ENCODE measurements at regions not wholly inside any gene's neighbourhood (a gene's known extent, or its start where the extent isn't known, plus 50 kb on each side); places are given as distances from the start of the nearest gene placed in this dataset.

DNA sequence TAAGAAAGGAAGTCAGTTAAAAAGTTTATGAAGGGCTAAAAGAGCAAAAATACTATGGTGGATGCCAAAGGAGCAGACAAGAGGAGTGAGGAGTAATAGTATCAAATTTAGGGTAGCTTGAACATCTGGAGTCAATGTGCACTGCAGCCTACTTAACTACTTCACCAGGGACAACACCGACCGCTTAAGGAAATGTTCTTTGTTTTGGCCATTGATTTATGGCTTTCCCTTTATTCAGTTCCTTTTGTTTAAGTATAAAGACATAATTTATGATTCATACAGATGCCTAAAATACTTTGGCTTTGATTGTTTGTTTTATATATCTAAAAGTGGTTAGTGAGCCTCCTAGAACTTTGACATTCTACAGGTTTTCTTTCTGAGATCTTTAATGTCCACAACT is 276.3 kb upstream of the PRR20A start:
- H3K4ac ChIP-seq (replicated peaks; ENCODE audit: insufficient read length, low read depth, low read length) = no peak overlapping the region
- no peak overlapping the region for H3K23ac ChIP-seq (ENCODE audit: insufficient read length)
- H2AK5ac ChIP-seq (ENCODE audit: low read depth, low read length) = no peak overlapping the region
- no peaks in the 10 kb centered on the region for H3K27me3 ChIP-seq (replicated peaks in 1 of 4; ENCODE audit: control insufficient read depth in 3 of 4, extremely low read depth in 1 of 4, insufficient read depth in 3 of 4, low read length in 3 of 4)
- H2BK120ac ChIP-seq (replicated peaks; ENCODE audit: low read depth, low read length) = no peak overlapping the region
- no peaks in the 10 kb centered on the region for H4K20me1 ChIP-seq (replicated peaks in 1 of 2; ENCODE audit: control insufficient read depth in 1 of 2, insufficient read depth in 2 of 2, low read length in 2 of 2)
- 100% methylated on average over 2 of the region's 2 CpGs; no CpG with 5 or more reads in 1 of the 2 experiments for WGBS, 2 experiments (ENCODE audit: extremely low coverage in 1 of 2, insufficient coverage in 1 of 2, insufficient read length in 1 of 2, insufficient replicate concordance in 2 of 2, low coverage in 1 of 2, low lambda C conversion rate in 2 of 2, missing lambda C conversion rate in 1 of 2)
- no peak for DNase-seq (ENCODE audit: low read depth in 1 of 2, low spot score in 2 of 2)
- no peaks in the 10 kb centered on the region for H3K9me3 ChIP-seq (ENCODE audit: insufficient read depth in 2 of 2, low read depth in 1 of 2, low read length in 1 of 2)
- no peak overlapping the region for H2BK15ac ChIP-seq (ENCODE audit: low read length)
- FAIRE-seq = no peak
- H3K27ac ChIP-seq (ENCODE audit: low read depth, low read length) = no peak overlapping the region
- H3K4me2 ChIP-seq (ENCODE audit: insufficient read depth in 1 of 2, low read depth in 2 of 2, low read length in 2 of 2) = no peak overlapping the region
- no peak overlapping the region for H3K14ac ChIP-seq (ENCODE audit: insufficient read length)
- no peaks in the 10 kb centered on the region for H3K79me1 ChIP-seq (ENCODE audit: low read depth, low read length)
- H4K5ac ChIP-seq (ENCODE audit: insufficient read length, low read depth, low read length) = no peak overlapping the region
- no peak overlapping the region for H3K4me3 ChIP-seq (ENCODE audit: extremely low read depth in 1 of 4, insufficient read depth in 2 of 4, low read depth in 3 of 4, low read length in 4 of 4)
- no peak overlapping the region for H3K9ac ChIP-seq (replicated peaks in 1 of 4; ENCODE audit: extremely low read depth in 1 of 4, low read depth in 3 of 4, low read length in 3 of 4)
- H2BK5ac ChIP-seq (ENCODE audit: low read depth, low read length) = no peak overlapping the region
- H3K79me2 ChIP-seq (ENCODE audit: control insufficient read depth in 1 of 2, insufficient read depth in 2 of 2, low read length in 2 of 2) = no peaks in the 10 kb centered on the region
- H2AFZ ChIP-seq (ENCODE audit: low read length) = no peak overlapping the region
- peaks cover 0 to 2% (median 0%) of the 10 kb centered on the region in 4 experiments; a peak in 1 of 7 replicates for H3K4me1 ChIP-seq (replicated peaks in 1 of 4; ENCODE audit: control insufficient read depth in 3 of 4, insufficient read depth in 4 of 4, low read length in 3 of 4)
- no peak overlapping the region for H2BK20ac ChIP-seq (ENCODE audit: low read length)
- CTCF ChIA-PET (ENCODE audit: partially characterized antibody) = no interaction called here
- POLR2A ChIA-PET (ENCODE audit: partially characterized antibody) = no interaction called here
- H2BK12ac ChIP-seq (ENCODE audit: low read depth, low read length) = no peak overlapping the region
- H3K36me3 ChIP-seq (ENCODE audit: control insufficient read depth in 2 of 4, insufficient read depth in 4 of 4, low read length in 3 of 4) = no peaks in the 10 kb centered on the region
- H3K23me2 ChIP-seq (ENCODE audit: low read depth, low read length) = no peaks in the 10 kb centered on the region
- no peak overlapping the region for H4K91ac ChIP-seq (replicated peaks; ENCODE audit: insufficient read length, low read length)
- H4K8ac ChIP-seq (ENCODE audit: extremely low read depth, insufficient read depth, low read length) = no peak overlapping the region
- H3K56ac ChIP-seq (replicated peaks; ENCODE audit: insufficient read length, low read depth, low read length) = no peak overlapping the region
- H3K18ac ChIP-seq (ENCODE audit: extremely low read depth, low read length) = no peak overlapping the region
- TF ChIP-seq SP4 (IDR thresholded peaks at IDR 0.05; ENCODE audit: low read length) = no peak
- TF ChIP-seq, protein P1, sequence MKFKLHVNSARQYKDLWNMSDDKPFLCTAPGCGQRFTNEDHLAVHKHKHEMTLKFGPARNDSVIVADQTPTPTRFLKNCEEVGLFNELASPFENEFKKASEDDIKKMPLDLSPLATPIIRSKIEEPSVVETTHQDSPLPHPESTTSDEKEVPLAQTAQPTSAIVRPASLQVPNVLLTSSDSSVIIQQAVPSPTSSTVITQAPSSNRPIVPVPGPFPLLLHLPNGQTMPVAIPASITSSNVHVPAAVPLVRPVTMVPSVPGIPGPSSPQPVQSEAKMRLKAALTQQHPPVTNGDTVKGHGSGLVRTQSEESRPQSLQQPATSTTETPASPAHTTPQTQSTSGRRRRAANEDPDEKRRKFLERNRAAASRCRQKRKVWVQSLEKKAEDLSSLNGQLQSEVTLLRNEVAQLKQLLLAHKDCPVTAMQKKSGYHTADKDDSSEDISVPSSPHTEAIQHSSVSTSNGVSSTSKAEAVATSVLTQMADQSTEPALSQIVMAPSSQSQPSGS (IDR thresholded peaks at IDR 0.05; ENCODE audit: low read length) = no peak
- no peak for TF ChIP-seq FOSL1 (IDR thresholded peaks at IDR 0.05; ENCODE audit: insufficient read depth, low read depth, low read length)
- no peak for TF ChIP-seq SP1 (IDR thresholded peaks at IDR 0.05; ENCODE audit: low read depth, low read length)
- no peak for TF ChIP-seq SP2 (IDR thresholded peaks at IDR 0.05; ENCODE audit: low read length)
- no peak for TF ChIP-seq TAF1 (IDR thresholded peaks at IDR 0.05; ENCODE audit: low read depth, low read length)
- TF ChIP-seq BCL11A (IDR thresholded peaks at IDR 0.05; ENCODE audit: low read depth in 2 of 2, low read length in 2 of 2) = no peak
- TF ChIP-seq ATF3 (IDR thresholded peaks at IDR 0.05; ENCODE audit: insufficient read depth, low read depth, low read length) = no peak
- no peak for TF ChIP-seq NRF1 (IDR thresholded peaks at IDR 0.05; ENCODE audit: low read depth, low read length)
- TF ChIP-seq, protein P2, sequence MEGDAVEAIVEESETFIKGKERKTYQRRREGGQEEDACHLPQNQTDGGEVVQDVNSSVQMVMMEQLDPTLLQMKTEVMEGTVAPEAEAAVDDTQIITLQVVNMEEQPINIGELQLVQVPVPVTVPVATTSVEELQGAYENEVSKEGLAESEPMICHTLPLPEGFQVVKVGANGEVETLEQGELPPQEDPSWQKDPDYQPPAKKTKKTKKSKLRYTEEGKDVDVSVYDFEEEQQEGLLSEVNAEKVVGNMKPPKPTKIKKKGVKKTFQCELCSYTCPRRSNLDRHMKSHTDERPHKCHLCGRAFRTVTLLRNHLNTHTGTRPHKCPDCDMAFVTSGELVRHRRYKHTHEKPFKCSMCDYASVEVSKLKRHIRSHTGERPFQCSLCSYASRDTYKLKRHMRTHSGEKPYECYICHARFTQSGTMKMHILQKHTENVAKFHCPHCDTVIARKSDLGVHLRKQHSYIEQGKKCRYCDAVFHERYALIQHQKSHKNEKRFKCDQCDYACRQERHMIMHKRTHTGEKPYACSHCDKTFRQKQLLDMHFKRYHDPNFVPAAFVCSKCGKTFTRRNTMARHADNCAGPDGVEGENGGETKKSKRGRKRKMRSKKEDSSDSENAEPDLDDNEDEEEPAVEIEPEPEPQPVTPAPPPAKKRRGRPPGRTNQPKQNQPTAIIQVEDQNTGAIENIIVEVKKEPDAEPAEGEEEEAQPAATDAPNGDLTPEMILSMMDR (IDR thresholded peaks at IDR 0.05; ENCODE audit: control extremely low read depth in 1 of 3, insufficient read depth in 1 of 3, low read depth in 1 of 3, low read length in 3 of 3) = no peak
- TF ChIP-seq ZNF274 (IDR thresholded peaks at IDR 0.05; ENCODE audit: borderline replicate concordance, extremely low read depth, low read length) = no peak

Data from H1 (cell line).